Kidney epithelial cell (primary cell): ENCODE measurements at regions not wholly inside any gene's neighbourhood (a gene's known extent, or its start where the extent isn't known, plus 50 kb on each side); places are given as distances from the start of the nearest gene placed in this dataset.

ENCODE experiments used
- DNase-seq: peaks from one replicate; pipeline ENCODE4 v3.0.0-alpha.2; 2010; ENCODE audit warnings: low read depth
- H3K27me3 ChIP-seq: 2 replicates; pipeline ENCODE4 v1.6.0; 2011; ENCODE audit warnings: low read length; ENCODE audit not compliant: control insufficient read depth, insufficient read depth
- H3K36me3 ChIP-seq: 2 replicates; pipeline ENCODE4 v1.5.1; 2011; ENCODE audit warnings: low read length; ENCODE audit not compliant: control insufficient read depth, insufficient read depth
- H3K4me3 ChIP-seq: 2 replicates; pipeline ENCODE4 v1.5.1; 2011; ENCODE audit warnings: low read depth, mild to moderate bottlenecking, control low read depth, low read length
- CTCF ChIP-seq: IDR thresholded peaks from 2 replicates; pipeline ENCODE4 v1.5.1; 2011; ENCODE audit warnings: mild to moderate bottlenecking, moderate library complexity, low read length, control low read depth, inconsistent platforms; ENCODE audit not compliant: insufficient read depth, poor library complexity, severe bottlenecking

DNA sequence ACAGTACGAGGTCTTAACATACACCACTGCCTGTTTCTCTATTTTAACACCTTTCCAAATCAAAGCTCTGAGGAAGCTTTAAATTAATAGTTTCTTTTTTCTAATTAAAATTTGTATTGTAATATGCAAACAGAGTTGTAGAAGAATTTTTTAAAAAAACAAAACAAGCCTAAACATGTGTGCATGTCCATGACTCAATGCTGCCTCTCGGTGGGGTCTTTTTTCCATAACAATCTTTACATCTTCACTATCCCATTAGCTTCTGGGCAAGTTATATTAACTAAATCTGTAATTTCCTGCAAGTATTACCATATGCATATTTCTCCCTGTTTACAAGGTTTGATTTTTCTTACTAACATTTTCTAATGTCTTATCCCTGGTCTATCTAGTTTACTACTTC is 143.9 kb upstream of the NAV3 start:
- H3K4me3 ChIP-seq = no peak overlapping the region
- peak; percentile 19 for TF ChIP-seq CTCF
- DNase-seq = no peak
- H3K36me3 ChIP-seq = no peaks in the 10 kb centered on the region
- no peaks in the 10 kb centered on the region for H3K27me3 ChIP-seq

GRCh38 chr12:77685901-77686300 is 144.8 kb upstream of the NAV3 start:
- Histone ChIP-seq H3K27me3 (no peaks in the 10 kb centered on the region), H3K4me3 (no peak overlapping the region), H3K36me3 (no peaks in the 10 kb centered on the region)
- TF ChIP-seq CTCF = no peak
- DNase-seq = no peak

DNA sequence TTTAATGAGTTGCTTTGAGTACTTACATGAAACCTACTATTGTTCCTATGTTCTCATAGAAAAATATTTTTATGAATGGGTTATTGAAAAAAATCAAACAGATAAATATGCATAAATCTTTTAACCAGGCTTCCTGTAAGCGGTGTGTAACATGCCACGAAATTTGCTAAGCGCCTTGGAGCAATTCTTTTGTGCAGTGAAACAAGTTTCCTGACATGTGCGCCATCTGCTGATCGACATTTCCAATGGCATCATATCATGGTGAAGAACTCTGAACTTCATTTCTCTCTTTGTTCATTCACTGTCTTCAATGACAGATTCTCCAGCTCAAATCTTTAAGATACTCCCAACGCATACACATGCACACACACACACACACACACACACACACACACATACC is 145.6 kb upstream of the NAV3 start:
- Histone ChIP-seq H3K4me3 (no peak overlapping the region), H3K27me3 (no peaks in the 10 kb centered on the region), H3K36me3 (no peaks in the 10 kb centered on the region)
- DNase-seq = peak; percentile 35
- TF ChIP-seq CTCF = peak; percentile 69

GRCh38 chr12:77682488-77682887 is 148.2 kb upstream of the NAV3 start:
- Histone ChIP-seq H3K4me3 (no peak overlapping the region), H3K27me3 (no peaks in the 10 kb centered on the region), H3K36me3 (no peaks in the 10 kb centered on the region)
- TF ChIP-seq CTCF = no peak
- DNase-seq = no peak

DNA sequence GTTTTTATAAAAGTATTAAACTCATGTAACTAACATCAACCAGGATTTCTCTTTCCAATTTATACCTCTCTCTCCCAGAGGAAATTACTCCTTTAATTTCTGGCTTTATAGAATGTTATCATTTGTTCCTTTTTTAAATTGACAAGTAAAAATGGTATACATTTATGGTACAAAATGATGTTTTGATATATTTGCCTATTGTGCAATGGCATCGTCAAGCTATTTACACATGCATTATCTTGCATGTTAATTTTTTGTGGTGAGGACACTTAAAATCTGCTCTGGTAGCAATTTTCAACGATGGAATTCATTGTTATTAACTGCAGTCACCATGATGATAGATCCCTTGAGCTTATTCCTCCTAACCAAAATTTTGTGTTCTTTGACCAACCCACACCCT is 149.0 kb upstream of the NAV3 start:
- Histone ChIP-seq H3K36me3 (no peaks in the 10 kb centered on the region), H3K27me3 (no peaks in the 10 kb centered on the region), H3K4me3 (no peak overlapping the region)
- TF ChIP-seq CTCF = no peak
- DNase-seq = no peak

GRCh38 chr12:77679686-77680085 is 151.0 kb upstream of the NAV3 start:
- no peak for DNase-seq
- TF ChIP-seq CTCF = no peak
- no peaks in the 10 kb centered on the region for H3K27me3 ChIP-seq
- no peaks in the 10 kb centered on the region for H3K36me3 ChIP-seq
- no peak overlapping the region for H3K4me3 ChIP-seq
